NCI-H2029 (cell line): ENCODE measurements at regions not wholly inside any gene's neighbourhood (a gene's known extent, or its start where the extent isn't known, plus 50 kb on each side); places are given as distances from the start of the nearest gene placed in this dataset.
A peak's percentile ranks its signal among the peaks of the same experiment; 100 is the strongest.
"Not testable (repeated sequence)": the region's sequence is repeated elsewhere in the genome, so short reads cannot be mapped to it uniquely, and the experiment has no call there.

Experiments
- DNase-seq: peaks from one replicate; lab custom pipeline; 2025; lab: John Stamatoyannopoulos, UW

DNA sequence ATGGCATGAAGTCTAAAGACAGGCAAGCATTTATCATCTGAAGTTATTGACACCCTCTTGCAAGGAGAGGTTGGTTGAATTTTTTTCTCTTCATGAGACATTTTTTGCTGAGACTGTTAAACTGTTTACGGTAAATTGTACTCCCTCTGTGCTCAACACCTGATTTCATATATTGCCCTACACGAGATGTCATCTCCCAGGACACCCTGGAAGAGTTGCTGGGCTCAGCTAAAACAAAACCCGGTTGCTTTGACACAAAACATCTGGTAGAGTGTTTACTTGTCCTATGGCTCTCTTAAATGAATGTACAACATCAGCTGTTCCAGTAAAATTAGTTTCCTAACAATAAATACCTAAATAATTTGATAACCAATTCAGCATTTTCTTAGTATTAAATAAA is 533.8 kb downstream of the SOCS6 start:
- DNase-seq: no peak

DNA sequence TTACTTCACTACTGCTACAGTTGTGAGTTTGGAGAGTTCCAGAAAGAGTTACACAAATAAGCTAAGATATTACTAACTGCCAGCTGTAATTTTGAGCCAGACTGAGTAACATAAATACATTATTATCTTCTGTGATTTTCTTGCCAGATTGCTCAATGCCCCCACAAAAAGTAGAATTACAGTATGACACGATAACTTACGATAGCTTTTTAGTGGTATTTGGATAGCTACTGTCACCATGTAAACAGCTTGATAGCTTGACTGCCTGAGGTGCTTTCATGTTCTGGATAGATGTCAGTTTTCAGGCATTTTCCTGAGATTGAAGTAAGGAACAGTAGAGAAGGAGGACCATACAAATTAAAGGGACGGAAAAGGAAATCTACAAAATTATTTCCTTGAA is 533.3 kb downstream of the SOCS6 start:
- no peak for DNase-seq

DNA sequence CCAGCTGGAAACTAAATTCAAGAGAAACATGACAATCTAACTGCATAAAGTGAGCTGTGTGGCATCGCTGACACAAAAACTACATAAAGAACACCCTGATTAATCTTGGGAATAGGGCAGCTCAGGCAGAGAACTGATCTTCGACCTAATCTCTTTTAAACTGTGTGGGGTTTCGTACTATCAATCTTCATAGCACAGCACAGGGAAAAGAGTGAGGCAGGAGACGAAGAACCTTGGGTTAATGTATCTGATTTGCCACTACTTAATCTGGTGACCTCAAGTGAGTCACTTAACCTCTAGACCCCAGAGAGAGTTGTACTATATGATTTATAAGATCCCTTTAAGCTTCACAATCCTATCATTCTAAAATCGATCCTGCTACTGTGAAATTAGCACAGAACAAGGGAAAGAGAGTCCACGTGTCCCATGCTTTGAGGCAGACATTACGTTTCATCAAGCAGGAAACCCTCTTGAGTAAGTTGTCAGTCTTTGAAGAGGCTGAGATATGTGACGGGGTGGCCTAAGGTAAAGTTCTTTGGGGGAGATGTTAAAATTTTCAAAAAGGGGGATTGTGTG is 519.7 kb downstream of the SOCS6 start:
- no peak for DNase-seq

DNA sequence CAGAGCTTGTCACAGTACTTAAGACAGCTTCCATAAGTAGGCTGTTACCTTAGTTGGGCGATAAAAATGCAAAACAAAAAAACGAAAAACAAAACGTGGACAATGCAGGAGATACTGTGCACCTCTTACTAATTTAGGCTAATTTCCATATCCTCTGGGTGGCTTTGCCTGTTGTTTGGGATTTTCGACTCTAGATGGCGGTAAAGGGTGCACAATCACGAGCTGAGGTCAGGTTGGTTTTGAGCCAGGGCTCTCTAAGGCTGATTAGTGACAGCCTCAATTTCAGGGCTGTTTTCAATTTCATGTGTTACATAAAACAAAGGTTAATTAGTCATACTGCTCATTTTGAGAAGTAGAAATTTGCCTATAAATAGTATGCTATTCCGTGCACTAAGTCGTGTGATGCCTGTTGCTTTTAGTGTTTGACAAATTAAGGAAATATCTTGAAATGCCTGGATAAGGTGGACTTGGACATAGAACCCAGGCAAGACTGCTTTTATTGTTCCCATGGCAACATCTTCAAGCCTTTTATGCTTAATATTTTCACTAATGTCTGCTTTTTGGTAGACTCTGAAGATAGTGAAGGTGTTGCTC is 493.1 kb downstream of the SOCS6 start:
- peak; percentile 3 for DNase-seq

DNA sequence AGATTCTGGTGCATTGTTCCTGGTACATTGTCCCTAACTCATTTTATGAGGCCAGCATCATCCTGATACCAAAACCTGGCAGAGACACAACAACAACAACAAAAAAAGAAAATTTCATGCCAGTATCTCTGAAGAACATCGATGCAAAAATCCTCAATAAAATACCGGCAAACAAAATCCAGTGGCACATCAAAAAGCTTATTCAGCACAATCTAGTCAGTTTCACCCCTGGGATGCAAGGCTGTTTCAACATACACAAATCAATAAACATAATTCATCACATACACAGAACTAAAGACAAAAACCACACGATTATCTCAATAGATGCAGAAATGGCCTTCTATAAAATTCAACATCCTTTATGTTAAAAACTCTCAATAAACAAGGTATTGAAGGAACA is 477.4 kb downstream of the SOCS6 start:
- not testable (repeated sequence) for DNase-seq

DNA sequence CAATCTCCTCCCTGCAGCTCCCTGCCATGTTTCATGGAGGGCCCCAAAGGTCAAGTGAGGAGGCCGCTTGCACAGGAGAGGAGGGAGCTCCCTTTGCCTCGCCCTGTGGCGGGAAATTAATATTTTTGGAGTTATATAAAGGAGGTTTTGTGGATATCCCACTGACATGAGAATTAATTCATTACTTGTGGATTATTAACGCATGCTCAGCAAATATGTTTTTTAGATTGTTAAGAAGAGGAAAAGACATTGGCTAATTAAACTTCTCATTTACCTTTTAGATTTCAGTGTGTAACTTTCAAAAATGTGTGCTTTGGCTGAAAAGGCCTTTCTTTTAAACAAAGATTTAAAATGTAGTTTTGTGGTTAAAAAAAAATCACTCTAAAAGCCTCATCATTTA is 474.0 kb downstream of the SOCS6 start:
- DNase-seq: no peak

DNA sequence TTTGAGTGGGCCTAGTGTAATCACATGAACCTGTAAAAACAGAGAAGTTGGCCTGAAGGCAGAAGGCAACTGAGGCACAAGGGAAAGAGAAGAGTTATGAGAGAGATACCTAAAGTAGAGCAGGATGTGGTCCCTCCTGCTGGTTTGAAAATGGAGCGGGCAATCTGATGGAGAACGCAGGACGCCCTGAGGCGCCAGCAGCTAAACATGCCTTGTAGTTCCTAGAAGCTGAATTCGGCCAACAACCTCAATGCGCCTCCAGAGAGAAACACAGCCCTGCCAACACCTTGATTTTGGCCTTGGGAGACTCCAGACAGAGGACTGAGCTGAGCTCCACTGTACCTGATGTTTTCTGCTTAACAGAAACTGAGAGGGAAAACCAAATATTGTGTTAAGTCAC is 469.9 kb downstream of the SOCS6 start:
- no peak for DNase-seq

DNA sequence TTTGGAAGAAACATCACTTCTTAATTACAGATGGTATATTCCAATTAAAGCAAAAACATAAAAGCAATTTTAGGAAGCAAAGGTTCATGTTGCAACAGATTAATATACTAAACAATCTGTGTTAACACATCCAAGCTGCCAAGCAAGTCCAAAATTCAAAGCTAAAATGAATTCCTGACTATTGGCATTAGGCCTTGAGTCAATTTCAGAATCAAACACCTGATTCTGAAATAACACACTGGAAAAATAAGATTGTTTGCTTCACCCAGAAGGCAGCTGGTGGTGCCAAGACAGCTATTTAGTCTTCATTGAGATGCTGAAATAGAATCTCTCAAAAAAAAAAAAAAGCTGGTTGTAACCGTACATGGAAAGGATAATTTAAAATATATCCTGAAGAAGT is 465.6 kb downstream of the SOCS6 start:
- DNase-seq: no peak

DNA sequence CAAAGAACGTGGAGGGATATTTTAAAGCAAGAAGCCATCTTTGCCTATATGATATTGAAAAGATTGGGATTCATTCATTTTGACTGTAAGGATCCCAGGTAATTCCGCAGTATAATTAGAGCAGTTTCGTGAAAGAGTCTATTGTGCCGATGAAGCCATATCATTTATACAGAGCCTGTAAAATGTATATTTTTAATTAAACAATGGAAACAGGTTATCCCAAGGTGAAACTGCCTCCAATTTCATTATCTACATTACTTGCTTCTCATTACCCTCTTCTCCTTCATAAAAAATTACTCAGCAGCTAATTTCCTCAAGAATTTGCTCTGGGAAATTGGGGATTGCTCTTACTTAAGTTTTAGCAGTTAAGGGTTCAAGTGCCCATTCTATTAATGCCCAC is 444.1 kb downstream of the SOCS6 start:
- no peak for DNase-seq

DNA sequence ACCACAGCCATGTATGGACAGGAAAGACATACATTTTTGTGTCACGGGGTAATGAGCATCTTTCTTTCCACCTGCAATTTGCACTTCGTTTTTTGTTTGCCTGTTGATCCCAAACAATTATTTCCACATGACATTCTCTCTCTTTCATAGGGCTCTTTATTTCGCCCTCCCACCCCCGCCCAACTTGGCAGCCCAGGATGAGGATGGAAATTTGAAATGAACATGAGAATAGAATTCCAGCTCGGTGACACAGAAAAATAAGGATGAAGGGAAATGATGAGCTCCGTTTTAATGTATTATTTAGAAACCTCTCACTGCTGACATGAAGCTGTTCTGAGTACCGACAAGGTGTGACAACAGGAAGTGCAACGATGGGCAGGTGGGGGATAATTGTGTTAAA is 443.3 kb downstream of the SOCS6 start:
- no peak for DNase-seq

DNA sequence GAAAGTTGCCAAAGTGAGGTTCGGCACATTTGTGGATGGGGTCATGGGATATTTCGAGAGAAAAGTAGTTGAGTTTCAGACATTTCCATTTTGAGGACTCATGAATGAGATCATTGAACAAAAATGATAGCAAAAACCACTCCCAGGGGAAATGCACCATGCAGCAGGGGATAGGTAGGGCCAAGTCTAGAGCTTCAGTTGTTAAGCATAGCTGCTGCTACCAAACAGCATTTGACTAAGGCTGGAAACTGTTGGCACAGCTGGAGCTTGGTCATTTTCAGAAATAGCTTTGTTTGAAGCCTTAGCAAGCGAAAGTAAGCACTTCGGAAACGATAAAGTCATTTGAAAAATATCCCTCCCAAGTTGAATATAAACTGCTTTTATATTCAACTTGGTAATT is 431.8 kb downstream of the SOCS6 start:
- no peak for DNase-seq

DNA sequence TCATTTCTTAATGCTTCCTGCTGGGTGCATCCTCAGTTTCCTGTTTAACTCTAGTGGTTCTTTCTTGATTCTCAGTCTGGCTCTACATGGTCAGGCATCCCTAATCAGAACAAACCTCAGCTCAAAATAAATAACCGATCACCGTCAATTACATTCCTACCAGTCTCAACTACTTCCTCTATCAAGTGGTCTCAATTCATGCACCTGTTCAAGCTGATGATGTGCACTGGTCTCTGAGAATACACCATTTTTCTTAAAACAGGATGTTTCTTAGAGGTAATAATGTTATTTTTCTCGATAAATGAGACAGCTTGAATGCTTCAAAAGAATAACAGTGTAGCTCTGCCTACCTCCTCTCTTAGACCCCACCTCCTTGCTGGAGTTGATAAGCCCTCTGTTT is 420.9 kb downstream of the SOCS6 start:
- DNase-seq: no peak

DNA sequence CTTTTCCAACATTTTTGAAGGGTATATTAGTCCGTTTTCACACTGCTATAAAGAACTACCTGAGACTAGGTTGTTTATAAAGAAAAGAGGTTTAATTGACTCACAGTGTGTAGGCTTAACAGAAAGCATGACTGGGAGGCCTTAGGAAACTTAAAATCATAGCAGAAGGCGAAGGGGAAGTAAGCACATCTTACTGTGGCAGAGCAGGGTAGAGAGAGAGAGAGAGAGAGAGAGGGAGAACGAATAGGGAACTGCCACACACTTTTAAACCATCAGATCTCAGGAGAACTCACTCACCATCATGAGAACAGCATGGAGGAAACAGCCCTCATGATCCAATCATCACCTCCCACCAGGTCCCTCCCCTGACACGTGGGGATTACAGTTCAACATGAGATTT is 420.3 kb downstream of the SOCS6 start:
- no peak for DNase-seq

DNA sequence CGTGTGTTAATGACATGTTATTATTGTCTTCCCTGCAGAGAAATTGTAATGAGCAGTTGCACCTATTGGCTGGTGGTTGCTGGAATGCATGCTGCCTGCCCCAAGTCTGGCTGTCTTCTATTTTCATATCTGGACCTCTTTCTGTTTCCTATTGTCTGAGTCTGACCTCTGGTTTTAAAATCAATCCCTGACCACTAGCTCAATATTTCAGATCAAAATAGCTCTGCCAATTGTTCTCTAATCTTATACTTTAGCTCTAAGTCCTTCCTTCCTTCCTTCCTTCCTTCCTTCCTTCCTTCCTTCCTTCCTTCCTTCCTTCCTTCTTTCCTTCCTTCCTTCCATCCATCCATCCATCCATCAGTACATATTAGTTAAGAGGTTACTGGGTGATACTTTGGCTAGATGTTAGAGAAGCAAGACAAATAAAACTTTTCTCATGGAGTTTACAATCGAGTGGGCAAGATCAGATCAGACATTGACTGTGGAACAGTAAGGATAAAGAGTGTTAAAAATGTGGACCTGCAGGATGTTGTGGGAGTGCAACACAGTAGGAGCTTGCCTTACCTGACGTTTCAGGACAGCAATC is 417.1 kb downstream of the SOCS6 start:
- no peak for DNase-seq

DNA sequence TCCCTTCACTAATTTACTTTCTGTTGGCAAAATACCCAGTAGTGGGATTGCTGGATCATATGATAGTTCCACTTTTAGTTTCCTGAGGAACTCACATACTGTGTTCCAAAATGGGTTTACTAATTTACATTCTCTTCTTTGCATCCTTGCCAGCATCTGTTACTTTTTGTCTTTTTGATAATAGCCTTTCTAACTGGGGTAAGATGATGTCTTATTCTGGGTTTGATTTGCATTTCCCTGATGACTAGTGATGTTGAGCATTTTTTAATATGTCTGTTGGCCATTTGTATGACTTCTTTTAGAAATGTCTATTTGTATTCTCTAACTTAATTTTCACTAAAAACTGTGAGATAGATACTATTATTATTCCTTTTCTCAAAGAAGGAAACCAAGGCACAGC is 411.7 kb downstream of the SOCS6 start:
- DNase-seq: no peak

DNA sequence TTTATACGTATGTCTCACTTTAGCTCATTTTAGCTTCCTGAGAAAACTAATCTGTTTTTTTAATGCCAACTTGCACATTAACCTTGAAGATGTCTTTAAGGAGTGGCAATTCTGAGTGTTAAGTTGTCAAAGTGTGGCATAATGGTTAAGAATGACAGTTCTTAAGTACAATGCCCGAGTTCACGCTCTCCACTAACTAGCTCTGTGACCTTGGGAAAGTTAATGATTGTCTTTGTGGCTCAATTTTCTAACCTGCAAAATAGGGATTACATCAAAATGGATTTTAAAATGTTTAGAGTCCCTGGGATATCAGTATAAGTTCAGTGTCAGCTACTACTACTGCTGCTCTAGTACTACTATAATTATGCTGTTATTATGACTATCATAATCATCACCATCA is 409.7 kb downstream of the SOCS6 start:
- DNase-seq: no peak

DNA sequence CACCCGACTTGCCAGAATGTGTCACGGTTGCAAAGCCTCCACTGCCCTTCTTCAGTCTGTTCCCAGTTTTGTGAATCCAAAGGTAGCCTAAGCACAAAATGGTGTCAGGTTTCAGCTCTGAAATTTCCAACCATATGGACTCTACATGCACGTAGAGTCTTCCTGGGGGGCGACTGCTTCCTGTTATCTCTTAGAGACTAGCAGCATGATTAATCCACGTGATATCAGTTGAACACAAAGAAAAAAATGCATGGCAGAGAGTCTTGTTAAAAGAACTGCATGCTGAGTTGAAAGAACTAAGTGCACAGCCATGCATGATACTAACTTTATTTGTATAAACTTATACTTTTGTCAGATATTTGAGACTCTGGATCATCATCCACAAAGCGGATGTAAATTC is 404.4 kb downstream of the SOCS6 start:
- no peak for DNase-seq

DNA sequence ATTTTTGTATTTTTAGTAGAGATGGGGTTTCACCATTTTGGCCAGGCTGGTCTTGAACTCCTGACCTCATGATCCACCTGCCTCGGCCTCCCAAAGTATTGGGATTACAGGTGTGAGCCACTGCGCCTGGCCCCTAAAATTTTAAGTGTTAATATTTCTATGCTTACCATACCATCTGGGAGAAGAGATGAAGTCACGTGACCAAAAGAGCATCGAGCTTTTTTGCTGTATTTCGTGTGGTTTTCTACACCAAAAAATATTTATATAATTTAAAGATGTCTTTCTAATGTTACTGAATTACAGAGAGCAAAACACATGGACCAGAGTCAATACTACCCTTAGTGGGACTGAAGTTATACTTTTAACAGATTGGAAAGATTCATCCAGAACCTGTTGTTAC is 400.9 kb downstream of the SOCS6 start:
- DNase-seq: not testable (repeated sequence)

DNA sequence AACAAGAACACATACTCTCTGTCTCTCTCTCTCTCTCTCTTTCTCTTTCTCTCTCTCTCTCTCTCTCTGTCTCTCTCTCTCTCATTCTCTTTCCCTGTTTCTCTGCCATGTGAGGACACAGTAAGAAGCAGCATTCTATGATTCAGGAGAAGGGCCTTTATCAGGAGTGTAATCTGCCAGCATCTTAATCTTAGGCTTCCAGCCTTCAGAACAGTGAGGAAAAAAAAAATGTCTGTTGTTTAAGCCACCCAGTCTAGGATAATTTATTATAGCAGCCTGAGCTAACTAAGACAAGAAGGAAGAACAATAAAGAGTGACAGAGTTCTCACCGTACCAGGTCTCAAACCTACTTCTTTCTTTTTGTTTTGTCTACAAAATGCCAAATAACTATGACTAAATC is 399.4 kb downstream of the SOCS6 start:
- DNase-seq: no peak

DNA sequence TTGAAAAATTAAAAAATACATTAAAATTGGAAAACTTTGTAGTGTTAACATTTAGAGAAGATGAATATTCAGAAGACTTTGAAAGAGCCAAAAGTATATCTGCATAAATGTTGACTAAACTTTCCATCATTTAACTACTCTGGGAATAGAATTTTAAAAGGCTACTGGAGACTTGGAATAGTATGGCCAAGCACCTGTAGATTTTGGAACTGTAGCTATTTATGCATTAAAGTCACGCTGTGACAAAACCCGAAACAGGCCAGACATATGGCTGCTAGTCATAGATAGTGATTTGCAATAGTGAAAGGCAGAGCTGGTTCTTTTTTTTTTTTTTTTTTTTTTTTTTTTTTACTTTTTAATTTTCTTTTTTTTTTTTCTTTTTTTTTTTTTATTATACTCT is 396.0 kb downstream of the SOCS6 start:
- DNase-seq: no peak

DNA sequence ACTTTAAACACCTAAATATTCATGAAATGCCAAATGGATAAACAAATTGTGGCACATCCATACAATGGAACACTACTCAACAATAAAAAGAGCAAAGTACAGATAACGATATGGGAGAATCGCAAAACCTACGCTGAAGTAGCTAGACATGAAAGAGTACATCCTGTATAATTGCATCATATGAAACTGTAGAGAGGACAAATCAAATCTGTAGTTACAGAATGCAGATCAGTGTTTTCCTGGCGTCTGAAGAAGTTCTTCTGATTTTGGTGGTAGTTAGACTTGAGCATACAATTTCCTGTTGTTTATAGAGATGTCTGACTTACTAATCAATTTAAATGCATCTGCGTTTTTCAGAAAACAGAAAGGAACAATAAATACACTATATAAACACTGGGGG is 394.4 kb downstream of the SOCS6 start:
- no peak for DNase-seq

DNA sequence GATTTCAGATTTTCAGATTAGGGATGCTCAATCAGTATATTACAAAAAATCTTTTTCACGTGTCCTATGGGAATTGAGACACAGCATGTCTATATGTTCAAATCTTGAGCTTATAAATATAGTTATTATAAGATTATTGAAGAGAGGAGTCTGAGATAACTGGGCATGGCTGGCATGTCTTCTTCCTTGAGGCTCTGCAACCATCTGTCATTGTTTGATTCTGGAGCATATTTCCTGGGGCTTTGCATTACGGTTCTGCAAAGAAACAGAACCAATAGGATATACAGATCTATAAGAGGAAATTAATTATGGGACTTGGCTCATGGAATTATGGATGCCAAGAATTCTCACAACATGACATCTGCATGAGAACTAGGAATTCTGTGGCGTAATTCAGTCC is 386.1 kb downstream of the SOCS6 start:
- DNase-seq: no peak

DNA sequence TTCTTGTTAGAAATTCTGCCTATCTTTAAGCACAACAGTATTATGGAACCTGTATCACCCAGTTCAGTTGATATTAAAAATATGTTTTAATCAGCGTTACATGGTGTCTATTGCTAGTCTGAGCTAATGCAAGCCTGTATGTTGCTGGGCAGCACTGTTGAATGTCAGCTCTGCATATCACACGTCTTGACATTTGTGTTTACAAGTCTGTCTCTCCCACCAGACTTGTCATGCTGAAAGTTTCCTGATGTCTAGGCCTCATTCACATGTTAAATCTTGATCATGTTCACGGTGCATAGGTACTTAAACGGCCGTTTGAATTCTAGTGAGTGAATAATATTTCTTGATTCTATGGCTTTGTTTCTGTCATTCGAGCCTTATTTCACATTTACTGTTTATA is 385.0 kb downstream of the SOCS6 start:
- DNase-seq: no peak

DNA sequence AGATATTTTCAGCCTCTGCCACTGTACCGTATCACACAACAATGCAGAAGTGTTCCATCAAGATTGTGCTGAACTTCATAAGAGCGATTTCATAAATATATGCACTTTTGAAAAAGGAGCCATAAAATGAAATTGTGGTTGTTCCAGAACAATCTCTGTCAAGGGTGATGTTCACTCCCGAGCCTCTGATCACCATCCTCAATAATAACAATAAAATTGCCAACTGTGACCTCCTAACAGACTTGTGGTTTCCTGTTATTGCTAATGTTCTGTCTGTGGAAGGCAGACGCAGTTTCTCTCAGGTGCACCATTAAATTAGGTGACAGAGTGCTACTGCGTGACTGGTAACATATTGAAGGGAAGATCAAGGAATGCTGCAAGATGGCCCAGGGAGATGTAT is 383.7 kb downstream of the SOCS6 start:
- DNase-seq: no peak
